HL-60 (cell line): ENCODE measurements at regions not wholly inside any gene's neighbourhood (a gene's known extent, or its start where the extent isn't known, plus 50 kb on each side); places are given as distances from the start of the nearest gene placed in this dataset.

Source experiments
- DNase-seq, 2 experiments: peaks; one replicate each; pipeline ENCODE4 v3.0.0-alpha.2; 2010 to 2020; ENCODE audit warnings: low read depth in 1 of 2, low spot score in 1 of 2
- H3K27ac ChIP-seq: fragments of 250-450 bp; sonication (Bioruptor Pico); replicated peaks from 2 replicates; pipeline ENCODE4 v1.5.1; 2020; ENCODE audit warnings: mild to moderate bottlenecking, moderate library complexity
- H3K27me3 ChIP-seq: fragments of 250-450 bp; sonication (Bioruptor Pico); 2 replicates; pipeline ENCODE4 v1.5.1; 2021; ENCODE audit warnings: mild to moderate bottlenecking, moderate library complexity; ENCODE audit not compliant: insufficient read depth, poor library complexity, severe bottlenecking
- H3K4me3 ChIP-seq: replicated peaks from 2 replicates; pipeline ENCODE4 v1.5.1; 2011; ENCODE audit warnings: mild to moderate bottlenecking, control low read depth, low read length; ENCODE audit not compliant: insufficient read depth
- CTCF ChIP-seq: IDR thresholded peaks from one replicate; pipeline ENCODE4 v1.5.1; 2011; ENCODE audit warnings: low read length, control low read depth, inconsistent platforms; ENCODE audit not compliant: insufficient read depth
- GABPA ChIP-seq: IDR thresholded peaks from 2 replicates; pipeline ENCODE4 v1.6.1; 2012; ENCODE audit warnings: low read depth
- POLR2AphosphoS5 ChIP-seq: IDR thresholded peaks from 2 replicates; pipeline ENCODE4 v1.6.1; 2012; ENCODE audit warnings: low read depth
- REST ChIP-seq: IDR thresholded peaks from 2 replicates; pipeline ENCODE4 v1.6.1; 2012; ENCODE audit warnings: low read depth; ENCODE audit not compliant: insufficient replicate concordance
- SPI1 ChIP-seq: IDR thresholded peaks from 2 replicates; pipeline ENCODE4 v1.6.1; 2012; ENCODE audit warnings: low read depth, mild to moderate bottlenecking, borderline replicate concordance

- Histone ChIP-seq H3K27ac (no peak overlapping the region), H3K27me3 (no peaks in the 10 kb centered on the region), H3K4me3 (no peak overlapping the region)
- DNase-seq, result no peak
- TF ChIP-seq CTCF, result no peak
- no peak for TF ChIP-seq REST
- TF ChIP-seq GABPA, result no peak
- no peak for TF ChIP-seq SPI1
- no peak for TF ChIP-seq POLR2AphosphoS5
Observed at GRCh38 chr10:131843881-131844284, 56.9 kb upstream of the PPP2R2D start.

GRCh38 chr10:131844529-131845084, 56.2 kb upstream of the PPP2R2D start:
- H3K4me3 ChIP-seq, result no peak overlapping the region
- DNase-seq, result no peak
- H3K27ac ChIP-seq, result no peak overlapping the region
- TF ChIP-seq CTCF (no peak), SPI1 (no peak), REST (no peak)
- H3K27me3 ChIP-seq, result no peaks in the 10 kb centered on the region

GRCh38 chr10:131845505-131846239, 55.1 kb upstream of the PPP2R2D start:
- TF ChIP-seq GABPA, result no peak
- no peak for TF ChIP-seq REST
- TF ChIP-seq CTCF, result no peak
- no peak for DNase-seq
- H3K27me3 ChIP-seq, result no peaks in the 10 kb centered on the region

More at GRCh38 chr10:131845505-131846239, 55.1 kb upstream of the PPP2R2D start:
- Histone ChIP-seq H3K27ac (no peak overlapping the region), H3K4me3 (no peak overlapping the region)
